H54 (cell line): ENCODE measurements at regions not wholly inside any gene's neighbourhood (a gene's known extent, or its start where the extent isn't known, plus 50 kb on each side); places are given as distances from the start of the nearest gene placed in this dataset.

Experiments
- DNase-seq: peaks from one replicate; pipeline ENCODE4 v3.0.0; 2011; ENCODE audit warnings: low spot score, mixed read lengths; ENCODE audit not compliant: insufficient read length
- FAIRE-seq: peaks from 3 replicates; lab custom pipeline; 2011; peaks lifted over from hg19 to GRCh38; lab: Jason Lieb, UNC
- POLR2A ChIP-seq: IDR thresholded peaks from 2 replicates; pipeline ENCODE4 v1.6.1; 2011; ENCODE audit warnings: low read depth, mild to moderate bottlenecking, low read length

- FAIRE-seq (no peak), DNase-seq (no peak)
- no peak for TF ChIP-seq POLR2A
These were observed 457.0 kb upstream of the ZFHX3 start for GRCh38 chr16:73504591-73505575.

- no peak for TF ChIP-seq POLR2A
- no peak for FAIRE-seq
- DNase-seq: no peak
These were observed 455.2 kb upstream of the ZFHX3 start for GRCh38 chr16:73503093-73503492.

- FAIRE-seq (no peak), DNase-seq (no peak)
- TF ChIP-seq POLR2A: no peak
These were observed 451.3 kb upstream of the ZFHX3 start for GRCh38 chr16:73499276-73499675.

- no peak for DNase-seq
- TF ChIP-seq POLR2A: no peak
- FAIRE-seq: no peak
These were observed 438.0 kb upstream of the ZFHX3 start for GRCh38 chr16:73485880-73486279.

GRCh38 chr16:73483934-73484711 is 436.2 kb upstream of the ZFHX3 start:
- no peak for TF ChIP-seq POLR2A
- FAIRE-seq (no peak), DNase-seq (no peak)

DNA sequence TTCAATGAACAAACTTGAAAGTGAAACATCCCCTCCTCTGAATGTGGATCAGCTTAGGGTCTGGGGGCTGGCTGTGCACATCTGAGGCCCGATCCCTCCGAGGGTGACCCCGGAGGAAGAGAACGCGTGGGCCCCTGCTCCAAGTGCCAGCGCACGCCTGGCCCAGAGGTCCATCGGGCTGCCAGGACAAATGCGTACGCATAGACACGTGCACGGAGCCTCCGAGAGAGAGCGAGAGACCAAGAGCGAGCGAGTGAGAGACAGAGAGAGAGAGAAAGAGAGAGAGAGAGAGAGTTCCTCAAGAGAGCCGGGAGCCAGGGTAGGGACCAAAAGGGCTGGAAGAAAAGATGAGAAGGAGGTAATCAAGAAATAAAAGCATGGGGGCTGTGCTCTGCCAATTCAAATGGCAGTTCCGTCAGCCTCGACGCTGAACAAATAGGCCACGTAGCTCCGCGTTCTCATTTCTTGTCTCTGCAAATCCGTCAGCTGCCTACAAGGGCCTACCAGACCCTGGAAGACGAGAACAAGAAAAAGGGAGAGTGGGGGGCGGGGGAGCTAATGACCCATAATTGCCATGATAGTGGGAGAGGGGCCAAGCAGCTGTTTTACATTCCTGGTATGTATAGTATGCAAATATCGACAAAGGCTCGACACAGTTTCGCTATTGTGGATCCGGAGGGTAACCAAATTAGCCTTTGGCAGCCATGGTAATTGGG is 435.3 kb upstream of the ZFHX3 start:
- DNase-seq (no peak), FAIRE-seq (no peak)
- TF ChIP-seq POLR2A: no peak

DNA sequence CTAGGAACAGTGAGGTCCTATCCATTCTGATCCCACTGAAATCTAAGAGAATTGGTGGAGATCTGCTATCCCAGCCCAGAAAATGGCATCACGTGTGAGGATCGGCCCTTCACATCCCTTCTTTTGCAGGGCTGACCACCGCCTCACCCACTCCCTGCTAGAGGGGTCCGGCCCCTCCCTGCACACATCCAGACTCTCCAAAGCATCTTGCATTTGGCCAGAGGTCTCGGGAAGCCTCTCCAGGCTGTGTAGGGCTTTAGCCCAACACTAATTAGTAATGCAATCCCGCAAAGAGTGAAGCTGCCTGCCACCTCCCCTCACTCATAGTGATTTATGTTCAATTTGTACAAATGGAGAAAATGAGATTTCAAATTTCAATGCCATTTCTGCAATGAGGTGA is 434.4 kb upstream of the ZFHX3 start:
- no peak for DNase-seq
- no peak for FAIRE-seq
- no peak for TF ChIP-seq POLR2A

GRCh38 chr16:73480381-73480780 is 432.5 kb upstream of the ZFHX3 start:
- no peak for TF ChIP-seq POLR2A
- DNase-seq (no peak), FAIRE-seq (no peak)

- no peak for FAIRE-seq
- TF ChIP-seq POLR2A: no peak
- no peak for DNase-seq
These were observed 425.8 kb upstream of the ZFHX3 start for GRCh38 chr16:73473713-73474112.

DNA sequence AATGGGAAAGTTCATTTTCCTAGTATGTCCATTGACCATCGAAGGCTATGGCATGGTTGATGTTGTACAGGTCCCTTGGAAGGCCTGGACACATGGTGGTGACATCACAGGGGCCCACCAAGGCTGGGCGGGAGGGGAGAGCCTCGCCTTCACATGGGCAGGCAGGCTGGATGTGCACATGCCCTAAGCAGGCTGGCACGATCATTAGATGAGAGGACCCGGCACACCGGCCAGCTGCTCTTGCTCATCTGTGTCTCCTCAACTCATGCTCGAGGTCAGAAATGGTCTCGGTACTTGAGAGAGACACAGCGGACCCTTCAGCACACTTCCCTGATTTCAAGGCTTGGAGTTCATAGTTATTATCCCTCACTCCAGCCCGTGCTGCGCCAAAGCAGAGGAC is 416.9 kb upstream of the ZFHX3 start:
- no peak for TF ChIP-seq POLR2A
- no peak for DNase-seq
- FAIRE-seq: no peak

- DNase-seq (no peak), FAIRE-seq (no peak)
- no peak for TF ChIP-seq POLR2A
These were observed 411.7 kb upstream of the ZFHX3 start for GRCh38 chr16:73459586-73459985.

GRCh38 chr16:73457851-73458250 is 409.9 kb upstream of the ZFHX3 start:
- no peak for TF ChIP-seq POLR2A
- DNase-seq (no peak), FAIRE-seq (no peak)

- TF ChIP-seq POLR2A: no peak
- FAIRE-seq (no peak), DNase-seq (no peak)
These were observed 401.0 kb upstream of the ZFHX3 start for GRCh38 chr16:73448970-73449369.

DNA sequence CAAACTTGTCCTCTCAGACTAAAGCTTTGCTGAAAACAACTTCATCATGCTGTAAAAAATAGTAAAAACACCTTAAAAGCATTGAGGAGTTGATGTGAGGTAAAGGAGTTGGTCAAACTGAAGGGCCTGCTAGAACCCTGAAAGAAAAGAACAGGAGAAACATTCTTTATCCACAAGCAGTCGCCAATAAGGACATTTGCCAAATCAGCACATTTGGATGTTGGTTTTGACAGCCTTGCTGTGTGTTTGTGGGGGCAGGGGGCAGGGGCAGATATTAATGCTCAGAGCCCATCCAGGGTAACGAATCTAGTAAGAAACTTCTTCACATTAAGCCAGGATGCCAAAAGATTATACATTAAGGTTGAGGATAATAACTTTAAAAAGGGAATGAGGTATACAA is 399.9 kb upstream of the ZFHX3 start:
- no peak for TF ChIP-seq POLR2A
- no peak for FAIRE-seq
- DNase-seq: no peak
